ENCODE measurements at regions not wholly inside any gene's neighbourhood (a gene's known extent, or its start where the extent isn't known, plus 50 kb on each side); places are given as distances from the start of the nearest gene placed in this dataset.

DNA sequence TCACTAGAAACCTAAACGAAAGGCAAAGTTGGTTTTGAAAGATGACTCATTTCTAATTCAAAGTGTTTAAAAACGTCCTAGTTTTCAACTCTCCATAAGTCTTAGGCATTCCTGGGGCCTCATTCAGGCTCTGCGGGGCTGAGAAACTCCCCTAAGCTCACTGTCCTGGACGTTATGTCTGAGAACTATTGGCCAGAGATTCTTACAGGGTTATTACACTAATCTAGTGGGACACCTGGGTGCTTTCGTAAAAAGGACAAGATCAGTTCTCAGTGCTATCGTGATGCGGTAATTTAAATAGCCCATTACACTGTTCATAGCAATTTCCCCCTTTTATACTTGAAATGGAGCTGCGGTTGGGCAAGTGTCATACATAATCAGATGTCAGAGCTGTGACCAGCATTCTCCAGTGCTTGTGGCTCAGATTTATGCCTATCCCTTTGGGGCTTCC is 280.9 kb downstream of the QKI start:
- WGBS (ENCODE audit: low lambda C conversion rate, missing lambda C conversion rate) = 27% methylated on average over 8 of the region's 8 CpGs
- Histone ChIP-seq H3K27me3 (no peaks in the 10 kb centered on the region), H3K4me1 (ENCODE audit: insufficient read depth) (peaks cover 10% of the 10 kb centered on the region), H3K9me2 (replicated peaks; ENCODE audit: insufficient read depth) (no peaks in the 10 kb centered on the region), H3K9me3 (ENCODE audit: low read depth) (no peaks in the 10 kb centered on the region), H2AFZ (no peak overlapping the region), H3K4me3 (no peak overlapping the region), H3K27ac (peak overlapping the region; percentile 11), H3K79me2 (no peaks in the 10 kb centered on the region), H3K36me3 (replicated peaks; ENCODE audit: insufficient read depth, low read depth) (no peaks in the 10 kb centered on the region), H4K20me1 (ENCODE audit: insufficient read depth, poor library complexity, severe bottlenecking) (no peaks in the 10 kb centered on the region), H3K4me2 (peak overlapping the region; percentile 50)
- TF ChIP-seq EZH2 (IDR thresholded peaks at IDR 0.05; ENCODE audit: borderline replicate concordance) (no peak), EZH2phosphoT487 (IDR thresholded peaks at IDR 0.05; ENCODE audit: low read depth, severe bottlenecking, unreplicated experiment) (no peak), CTCF (IDR thresholded peaks at IDR 0.05; ENCODE audit: poor library complexity) (no peak)
- no peak for DNase-seq (ENCODE audit: low spot score)

DNA sequence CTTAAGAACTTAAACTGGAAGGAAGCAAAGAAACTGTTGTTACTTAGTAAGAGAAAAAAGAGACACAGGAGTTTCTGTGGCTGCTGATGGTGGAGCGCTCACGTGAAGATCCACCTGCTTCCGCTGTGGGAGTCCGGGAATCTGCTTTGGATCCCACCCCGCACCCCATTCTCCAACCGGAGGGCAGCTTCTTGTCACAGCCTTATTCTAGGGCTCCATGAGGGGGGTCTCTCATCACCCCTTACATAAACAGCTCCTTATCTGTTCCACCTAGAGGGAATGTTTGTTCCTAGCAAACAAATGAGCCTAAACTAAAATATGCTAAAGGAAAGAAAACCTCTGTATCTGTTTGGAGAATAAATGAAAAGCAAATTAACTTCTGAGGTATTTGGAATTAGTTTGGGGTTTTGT is 280.5 kb downstream of the QKI start:
- no peaks in the 10 kb centered on the region for H3K36me3 ChIP-seq (replicated peaks; ENCODE audit: insufficient read depth, low read depth)
- H4K20me1 ChIP-seq (ENCODE audit: insufficient read depth, poor library complexity, severe bottlenecking) = no peaks in the 10 kb centered on the region
- H3K4me3 ChIP-seq = no peak overlapping the region
- H3K79me2 ChIP-seq = no peaks in the 10 kb centered on the region
- H3K4me1 ChIP-seq (ENCODE audit: insufficient read depth) = peaks cover 10% of the 10 kb centered on the region
- peak overlapping the region; percentile 11 for H3K27ac ChIP-seq
- no peak overlapping the region for H2AFZ ChIP-seq
- 58% methylated on average over 6 of the region's 6 CpGs for WGBS (ENCODE audit: low lambda C conversion rate, missing lambda C conversion rate)
- H3K9me2 ChIP-seq (replicated peaks; ENCODE audit: insufficient read depth) = no peaks in the 10 kb centered on the region
- no peaks in the 10 kb centered on the region for H3K27me3 ChIP-seq
- TF ChIP-seq EZH2phosphoT487 (IDR thresholded peaks at IDR 0.05; ENCODE audit: low read depth, severe bottlenecking, unreplicated experiment) = no peak
- no peak for TF ChIP-seq CTCF (IDR thresholded peaks at IDR 0.05; ENCODE audit: poor library complexity)
- no peak for TF ChIP-seq EZH2 (IDR thresholded peaks at IDR 0.05; ENCODE audit: borderline replicate concordance)
- peak overlapping the region; percentile 50 for H3K4me2 ChIP-seq
- no peaks in the 10 kb centered on the region for H3K9me3 ChIP-seq (ENCODE audit: low read depth)
- peak; percentile 17 for DNase-seq (ENCODE audit: low spot score)

- peaks cover 10% of the 10 kb centered on the region for H3K4me1 ChIP-seq (ENCODE audit: insufficient read depth)
- no peak for TF ChIP-seq EZH2 (IDR thresholded peaks at IDR 0.05; ENCODE audit: borderline replicate concordance)
- no peak for TF ChIP-seq CTCF (IDR thresholded peaks at IDR 0.05; ENCODE audit: poor library complexity)
- no peak for TF ChIP-seq EZH2phosphoT487 (IDR thresholded peaks at IDR 0.05; ENCODE audit: low read depth, severe bottlenecking, unreplicated experiment)
- H3K27me3 ChIP-seq = no peaks in the 10 kb centered on the region
- WGBS (ENCODE audit: low lambda C conversion rate, missing lambda C conversion rate) = 93% methylated on average over 3 of the region's 3 CpGs
- no peaks in the 10 kb centered on the region for H3K9me3 ChIP-seq (ENCODE audit: low read depth)
- no peak overlapping the region for H3K27ac ChIP-seq
- H3K9me2 ChIP-seq (replicated peaks; ENCODE audit: insufficient read depth) = no peaks in the 10 kb centered on the region
- H2AFZ ChIP-seq = no peak overlapping the region
- H3K79me2 ChIP-seq = no peaks in the 10 kb centered on the region
- H3K4me3 ChIP-seq = no peak overlapping the region
- no peaks in the 10 kb centered on the region for H3K36me3 ChIP-seq (replicated peaks; ENCODE audit: insufficient read depth, low read depth)
- H4K20me1 ChIP-seq (ENCODE audit: insufficient read depth, poor library complexity, severe bottlenecking) = no peaks in the 10 kb centered on the region
- H3K4me2 ChIP-seq = no peak overlapping the region
- no peak for DNase-seq (ENCODE audit: low spot score)
Observed at GRCh38 chr6:163694072-163694471, 279.6 kb downstream of the QKI start.

- Histone ChIP-seq H3K9me3 (ENCODE audit: low read depth) (no peaks in the 10 kb centered on the region), H3K27me3 (no peaks in the 10 kb centered on the region), H3K4me3 (no peak overlapping the region), H2AFZ (no peak overlapping the region), H3K4me1 (ENCODE audit: insufficient read depth) (peaks cover 15% of the 10 kb centered on the region), H4K20me1 (ENCODE audit: insufficient read depth, poor library complexity, severe bottlenecking) (no peaks in the 10 kb centered on the region), H3K9me2 (replicated peaks; ENCODE audit: insufficient read depth) (no peaks in the 10 kb centered on the region), H3K4me2 (no peak overlapping the region), H3K27ac (no peak overlapping the region), H3K79me2 (no peaks in the 10 kb centered on the region), H3K36me3 (replicated peaks; ENCODE audit: insufficient read depth, low read depth) (no peaks in the 10 kb centered on the region)
- TF ChIP-seq CTCF (IDR thresholded peaks at IDR 0.05; ENCODE audit: poor library complexity) = no peak
- no peak for TF ChIP-seq EZH2 (IDR thresholded peaks at IDR 0.05; ENCODE audit: borderline replicate concordance)
- TF ChIP-seq EZH2phosphoT487 (IDR thresholded peaks at IDR 0.05; ENCODE audit: low read depth, severe bottlenecking, unreplicated experiment) = no peak
- WGBS (ENCODE audit: low lambda C conversion rate, missing lambda C conversion rate) = over 99% methylated on average over 8 of the region's 8 CpGs
- DNase-seq (ENCODE audit: low spot score) = no peak
Observed at GRCh38 chr6:163691049-163691448, 276.5 kb downstream of the QKI start.
